ENCODE measurements at regions not wholly inside any gene's neighbourhood (a gene's known extent, or its start where the extent isn't known, plus 50 kb on each side); places are given as distances from the start of the nearest gene placed in this dataset.

DNA sequence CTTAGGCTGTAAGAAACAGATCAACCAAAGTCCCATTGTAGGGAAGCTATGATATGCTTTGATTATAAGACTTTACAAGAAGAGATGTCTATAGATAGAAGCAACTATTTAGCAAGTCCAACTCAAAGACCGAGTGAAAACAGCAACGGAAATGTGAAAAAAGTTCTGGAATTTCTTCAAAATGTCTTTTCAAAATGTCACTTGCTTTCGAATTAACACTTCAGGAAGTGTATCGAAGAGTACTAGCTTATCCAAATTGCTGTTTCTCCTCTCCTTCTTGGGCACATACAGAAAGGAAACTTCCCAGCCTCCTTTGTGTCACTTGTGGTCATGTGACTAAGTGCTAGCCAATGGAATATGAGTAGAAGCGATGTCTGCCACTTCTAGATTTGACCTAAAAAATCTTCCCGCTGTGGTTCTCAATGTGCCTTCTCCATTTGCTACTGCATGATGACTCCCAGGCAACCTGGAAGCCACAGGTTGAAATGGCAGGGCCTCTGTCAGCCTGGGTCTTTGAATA, 89.9 kb downstream of the TSEN15 start:
- no peak for DNase-seq (ENCODE audit: low read depth in 2 of 2)

DNA sequence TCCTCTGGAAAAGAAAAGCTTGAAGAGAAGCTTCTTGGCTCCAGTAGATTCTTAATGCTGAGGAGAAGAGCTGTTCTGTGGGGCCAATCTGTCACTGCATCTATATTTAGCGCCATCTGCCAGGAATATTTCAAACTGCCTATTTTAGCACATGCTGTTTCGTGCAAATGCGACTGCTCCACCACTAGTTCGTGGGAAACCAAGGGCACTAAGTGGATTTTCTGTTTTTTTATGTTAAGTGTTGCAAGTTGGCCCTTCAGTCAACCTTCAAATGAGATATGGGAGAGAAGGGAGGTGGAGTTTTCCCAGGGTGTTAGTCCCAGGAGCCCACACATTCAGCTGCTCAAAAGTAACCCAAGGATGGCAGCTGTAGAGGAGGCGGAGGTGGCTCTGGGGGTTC, 91.9 kb downstream of the TSEN15 start:
- no peak for DNase-seq (ENCODE audit: low read depth in 2 of 2)

DNA sequence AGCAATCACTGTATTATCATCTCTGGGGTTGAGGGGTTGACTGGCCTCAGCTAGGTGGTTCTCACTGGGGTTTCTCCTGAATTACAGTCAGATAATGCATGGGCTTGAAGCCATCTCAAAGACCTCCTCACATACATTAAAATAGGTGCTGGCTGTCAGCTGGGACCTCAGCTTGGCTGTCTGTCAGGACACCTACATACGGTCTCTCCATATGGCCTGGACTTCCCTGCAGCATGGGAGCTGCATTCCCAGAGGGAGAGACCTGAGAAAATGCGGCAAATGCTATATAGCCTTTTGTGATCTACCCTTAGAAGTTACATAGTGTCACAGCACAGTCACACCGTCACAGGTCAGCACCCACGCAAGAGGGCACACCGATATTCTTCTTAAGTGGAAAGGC, 93.6 kb downstream of the TSEN15 start:
- no peak for DNase-seq (ENCODE audit: low read depth in 2 of 2)

DNA sequence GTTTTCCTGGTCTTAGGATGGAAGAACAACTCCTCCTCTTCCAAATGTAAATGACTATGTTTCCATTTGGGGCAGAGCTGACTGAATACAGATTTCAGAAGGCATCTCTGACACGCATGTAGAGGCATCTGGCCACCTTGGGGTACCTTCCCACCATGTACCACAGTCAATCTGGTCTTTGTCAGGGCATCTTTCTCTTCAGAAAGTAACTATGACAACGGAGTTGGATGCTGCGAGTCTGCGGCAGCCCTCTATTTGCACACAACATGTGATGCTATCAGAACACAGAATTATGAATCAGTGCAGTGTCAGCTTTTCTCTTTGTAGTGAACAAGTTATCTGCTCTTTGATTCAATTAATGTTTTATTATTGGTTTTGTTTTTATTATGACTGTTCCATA, 94.7 kb downstream of the TSEN15 start:
- DNase-seq (ENCODE audit: low read depth in 2 of 2), result no peak

DNA sequence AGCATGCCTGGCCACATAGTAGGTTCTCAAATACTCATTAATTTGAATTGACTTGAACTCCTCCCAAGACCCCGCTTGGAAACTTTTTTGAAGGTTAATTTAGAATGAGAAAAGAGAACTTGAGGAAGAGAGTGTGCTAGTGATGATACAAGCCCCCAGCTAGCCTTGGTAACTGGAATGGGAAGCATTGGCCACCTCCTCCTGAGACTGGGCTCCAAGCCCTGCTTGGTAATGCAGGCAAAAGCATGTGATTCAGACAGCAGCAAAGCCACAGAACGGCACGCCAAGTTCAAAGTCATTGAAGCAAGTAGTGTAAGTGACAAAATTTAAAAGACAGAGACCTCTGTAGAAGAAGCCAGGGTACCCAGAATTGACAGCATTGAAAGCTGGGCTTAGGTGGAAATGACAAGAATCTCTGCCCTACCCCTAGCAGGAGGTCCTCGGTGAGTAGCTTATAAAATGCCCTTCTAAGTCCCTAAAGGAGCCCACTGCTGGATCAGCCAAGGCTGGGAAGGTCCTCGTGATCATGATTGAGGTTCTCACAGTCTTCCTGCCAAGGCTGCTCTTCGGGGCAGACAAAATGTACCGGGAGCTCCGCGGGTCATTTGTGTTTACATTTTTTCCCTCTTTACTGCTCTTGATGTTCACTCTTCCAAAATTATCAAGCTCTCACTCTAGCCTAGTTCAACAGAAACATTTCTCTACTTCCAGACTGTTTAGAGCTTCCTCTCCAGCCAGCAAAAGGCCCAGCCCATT, 99.4 kb downstream of the TSEN15 start:
- DNase-seq (ENCODE audit: low read depth in 2 of 2), result no peak

DNA sequence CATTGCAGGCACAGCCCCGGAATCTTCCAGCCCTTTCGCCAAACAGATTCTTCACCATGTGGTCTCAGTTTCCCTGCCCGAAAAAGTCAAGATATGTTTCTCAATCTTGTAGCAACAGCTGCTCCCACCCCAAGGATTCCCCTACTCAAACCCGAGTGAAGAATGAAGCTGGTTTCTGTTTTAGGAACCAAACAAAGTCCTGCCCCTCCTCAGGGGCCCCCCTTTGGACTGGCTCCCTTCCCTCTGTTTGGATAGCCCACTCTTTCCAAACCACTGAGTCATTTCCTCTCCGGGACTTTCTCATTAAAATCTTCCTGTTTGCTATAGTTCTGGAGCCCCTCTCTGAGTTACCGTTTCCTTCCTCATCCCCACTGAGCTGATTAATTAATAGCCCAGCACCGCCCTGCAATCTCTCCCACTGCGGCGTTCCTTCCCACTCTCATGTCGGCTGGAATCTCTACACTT, 100.9 kb downstream of the TSEN15 start:
- no peak for DNase-seq (ENCODE audit: low read depth in 2 of 2)

DNA sequence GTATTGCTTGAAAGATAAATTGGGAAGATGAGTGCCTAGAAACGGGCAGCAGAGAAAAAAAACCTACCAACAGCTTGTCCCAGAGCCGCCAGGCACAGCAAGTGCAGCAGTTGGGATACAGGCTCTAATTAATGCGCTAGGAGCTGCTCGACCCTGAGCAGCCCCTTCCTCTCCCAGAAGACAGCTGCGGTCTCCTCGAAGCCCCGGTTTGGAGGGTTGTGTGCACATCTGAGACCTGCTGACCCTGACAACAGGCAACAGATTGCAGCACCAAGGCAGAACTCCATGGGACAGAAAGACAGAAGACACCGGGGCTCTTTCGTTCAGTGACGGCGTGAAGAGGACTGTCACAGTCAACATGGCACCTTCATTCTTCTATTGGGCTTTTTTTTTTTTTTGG, 101.4 kb downstream of the TSEN15 start:
- DNase-seq (ENCODE audit: low read depth in 2 of 2), result no peak

DNA sequence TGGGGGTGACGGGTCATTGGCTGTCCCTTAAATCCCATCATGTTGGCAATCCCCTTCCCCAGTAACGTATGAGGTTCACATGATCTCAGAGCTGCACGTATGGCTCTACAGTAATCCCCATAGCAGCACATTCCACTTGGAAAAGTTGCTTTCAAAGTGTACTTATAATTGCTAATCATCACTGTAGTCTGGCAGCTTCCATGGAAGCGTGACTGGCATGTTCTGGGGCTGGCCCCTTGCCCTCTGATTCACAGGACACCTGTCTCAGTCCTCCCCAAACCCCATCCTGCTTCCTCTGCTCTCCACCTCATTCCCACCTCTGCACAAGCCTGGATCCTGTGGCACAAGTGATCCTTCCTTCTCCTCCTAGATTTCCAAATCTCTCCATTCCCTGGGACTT, 102.2 kb downstream of the TSEN15 start:
- no peak for DNase-seq (ENCODE audit: low read depth in 2 of 2)

DNA sequence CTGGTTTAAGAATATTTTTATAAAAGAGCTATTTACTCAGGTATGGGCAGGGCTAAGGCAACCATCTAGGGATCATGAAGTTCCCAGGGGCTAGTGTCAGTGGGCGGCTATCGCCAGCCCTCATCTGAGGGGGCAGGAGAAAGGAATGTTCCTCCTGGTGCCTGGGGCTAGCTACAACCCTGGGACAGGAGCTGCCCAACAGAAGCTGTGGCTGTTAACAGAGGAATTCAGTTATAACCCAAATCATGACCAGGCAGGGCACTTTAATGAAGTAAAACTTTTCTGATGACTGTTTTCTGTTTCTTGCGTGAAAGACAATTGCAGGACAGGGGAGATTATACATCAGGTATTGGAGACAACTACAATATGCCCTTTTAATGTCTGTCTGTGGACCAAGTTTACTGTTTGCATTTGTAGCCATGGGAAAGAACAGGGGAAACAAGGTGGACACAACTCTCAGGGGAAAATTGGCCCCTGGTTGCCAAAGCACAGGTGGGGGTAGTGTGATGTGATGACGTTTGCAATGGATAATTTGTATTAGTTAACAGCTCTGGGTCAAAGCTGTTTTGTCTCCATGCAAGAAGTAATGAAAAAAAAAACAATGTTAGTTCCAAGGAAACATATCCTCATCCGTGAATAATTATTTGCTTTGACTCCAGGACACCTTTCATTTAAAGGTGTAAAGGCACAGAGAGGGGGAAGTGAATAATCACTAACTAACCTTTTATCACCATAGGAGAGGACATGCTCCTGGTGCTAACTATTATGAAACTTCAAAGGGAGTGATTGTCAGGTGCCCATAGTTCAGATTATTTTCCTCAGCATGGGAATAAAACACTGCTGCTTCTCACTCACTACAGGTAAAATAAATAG, 105.2 kb downstream of the TSEN15 start:
- no peak for DNase-seq (ENCODE audit: low read depth in 2 of 2)

DNA sequence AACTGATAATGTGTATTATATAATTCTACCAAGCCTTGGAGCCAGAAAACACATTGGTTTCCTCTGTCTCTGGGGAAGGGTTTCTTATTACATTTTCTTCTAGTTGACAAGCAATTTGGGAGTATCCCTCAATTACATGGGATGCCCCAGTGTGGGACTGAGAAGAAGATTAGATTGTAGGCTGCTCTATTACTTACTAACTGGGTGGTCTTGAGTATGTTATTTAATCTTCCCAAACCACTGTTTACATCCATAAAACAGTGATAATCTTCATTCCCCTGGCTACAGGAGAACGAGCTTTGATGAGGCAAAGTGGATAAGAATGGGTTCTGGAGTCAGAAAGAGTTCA, 105.8 kb downstream of the TSEN15 start:
- DNase-seq (ENCODE audit: low read depth in 2 of 2), result no peak

DNA sequence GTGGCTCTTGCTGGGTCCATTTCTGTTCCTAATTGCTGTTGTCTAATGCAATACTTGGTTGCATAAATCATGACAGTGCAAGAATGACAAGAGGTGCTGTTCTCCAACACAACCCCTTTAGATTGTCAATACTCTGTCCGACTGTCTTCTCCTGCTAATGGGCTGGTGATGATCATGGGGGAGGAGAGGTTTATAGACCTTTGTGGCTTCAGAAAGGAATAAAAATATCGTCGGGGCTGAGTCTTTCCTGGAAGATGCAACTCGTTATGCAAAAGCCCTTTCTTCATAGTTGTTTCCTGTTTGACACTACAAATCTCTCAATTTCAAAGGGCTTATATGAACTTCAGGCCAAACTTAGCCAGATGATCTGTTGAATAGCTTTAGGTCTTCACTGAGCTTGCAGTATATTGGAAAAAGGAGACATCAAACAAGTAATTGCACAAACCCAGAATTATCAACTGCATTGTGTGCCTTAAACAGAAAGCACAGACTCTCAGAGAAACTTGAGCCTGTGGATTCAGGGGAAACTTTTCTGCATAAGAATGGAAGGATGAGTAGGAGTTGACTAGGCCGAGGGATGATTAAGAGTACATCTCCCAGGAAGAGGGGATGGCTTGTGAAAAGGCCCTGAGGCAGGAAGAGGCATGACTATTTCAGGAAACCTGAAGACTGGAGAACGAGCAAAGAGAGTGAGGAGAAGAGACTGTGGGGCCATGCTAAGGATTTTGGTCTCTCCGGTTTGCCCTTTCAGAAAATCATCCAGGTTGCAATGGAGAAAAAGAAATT, 107.6 kb downstream of the TSEN15 start:
- DNase-seq (ENCODE audit: low read depth in 2 of 2), result no peak

DNA sequence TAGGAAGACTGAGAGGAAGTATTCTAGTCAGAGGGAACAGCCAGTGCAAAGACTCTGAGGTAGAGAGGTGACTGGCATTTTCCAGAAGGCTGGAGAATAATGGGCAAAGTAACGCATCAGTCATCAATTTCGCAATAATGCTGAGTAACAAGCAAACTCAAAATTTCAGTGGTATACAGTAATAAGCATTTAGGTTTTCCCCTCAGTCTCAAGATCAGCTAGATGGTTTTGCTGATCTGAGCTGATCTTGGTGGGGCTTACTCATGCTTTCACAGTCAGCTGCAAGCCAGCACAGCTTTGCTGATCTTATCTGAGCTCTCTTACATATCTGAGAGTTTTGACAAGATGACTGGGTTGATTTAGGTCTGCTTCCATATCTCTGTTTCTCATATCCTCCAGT, 108.7 kb downstream of the TSEN15 start:
- DNase-seq (ENCODE audit: low read depth in 2 of 2), result no peak

DNA sequence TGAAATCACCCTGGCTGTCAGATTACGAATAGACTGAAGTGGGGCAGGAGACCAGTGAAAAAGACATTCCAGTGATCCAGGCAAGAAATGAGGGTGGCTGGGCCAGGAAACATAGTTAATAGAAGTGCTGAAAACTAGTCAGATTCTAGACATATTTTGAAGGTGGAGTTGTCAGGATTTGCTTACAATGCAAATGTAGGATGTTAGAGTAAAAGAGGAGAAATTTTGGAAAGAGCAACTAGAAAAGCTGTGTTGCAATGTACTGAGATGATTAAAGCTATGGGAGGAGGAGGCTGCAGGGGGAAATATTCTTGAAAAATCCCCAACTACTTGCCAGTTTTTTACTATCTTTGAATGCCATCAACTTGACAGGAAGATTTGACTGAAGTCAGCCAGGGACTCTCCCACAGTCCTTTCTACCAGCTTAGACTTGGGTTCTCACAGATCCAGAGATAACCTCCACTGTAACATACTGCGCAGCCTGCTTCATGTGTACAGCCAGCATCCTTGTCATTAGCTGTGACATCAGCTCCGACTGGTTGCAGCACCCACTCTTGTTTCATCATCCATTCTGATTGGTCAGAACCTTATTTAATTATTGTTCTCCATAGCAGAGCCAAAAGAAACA, 109.7 kb downstream of the TSEN15 start:
- DNase-seq (ENCODE audit: low read depth in 2 of 2), result no peak

DNA sequence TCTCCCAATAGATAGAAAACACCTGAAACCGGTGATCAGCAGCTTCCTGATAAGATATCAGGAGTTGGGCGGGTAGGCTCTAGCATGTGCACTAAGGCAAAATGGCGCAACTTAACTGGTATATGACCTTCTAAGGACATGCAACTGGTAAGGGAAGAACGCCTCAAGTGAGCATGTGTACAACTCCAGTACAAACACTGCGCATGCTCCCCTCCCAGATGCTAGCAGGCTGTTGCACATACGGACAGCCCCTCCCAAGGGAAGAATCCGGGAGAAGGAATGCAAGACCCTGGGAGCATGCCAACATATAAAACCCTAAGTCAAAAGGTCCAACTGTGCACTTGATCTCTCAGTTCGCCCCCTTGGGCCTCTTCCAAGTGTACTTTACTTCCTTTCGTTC, 110.8 kb downstream of the TSEN15 start:
- no peak for DNase-seq (ENCODE audit: low read depth in 2 of 2)

DNA sequence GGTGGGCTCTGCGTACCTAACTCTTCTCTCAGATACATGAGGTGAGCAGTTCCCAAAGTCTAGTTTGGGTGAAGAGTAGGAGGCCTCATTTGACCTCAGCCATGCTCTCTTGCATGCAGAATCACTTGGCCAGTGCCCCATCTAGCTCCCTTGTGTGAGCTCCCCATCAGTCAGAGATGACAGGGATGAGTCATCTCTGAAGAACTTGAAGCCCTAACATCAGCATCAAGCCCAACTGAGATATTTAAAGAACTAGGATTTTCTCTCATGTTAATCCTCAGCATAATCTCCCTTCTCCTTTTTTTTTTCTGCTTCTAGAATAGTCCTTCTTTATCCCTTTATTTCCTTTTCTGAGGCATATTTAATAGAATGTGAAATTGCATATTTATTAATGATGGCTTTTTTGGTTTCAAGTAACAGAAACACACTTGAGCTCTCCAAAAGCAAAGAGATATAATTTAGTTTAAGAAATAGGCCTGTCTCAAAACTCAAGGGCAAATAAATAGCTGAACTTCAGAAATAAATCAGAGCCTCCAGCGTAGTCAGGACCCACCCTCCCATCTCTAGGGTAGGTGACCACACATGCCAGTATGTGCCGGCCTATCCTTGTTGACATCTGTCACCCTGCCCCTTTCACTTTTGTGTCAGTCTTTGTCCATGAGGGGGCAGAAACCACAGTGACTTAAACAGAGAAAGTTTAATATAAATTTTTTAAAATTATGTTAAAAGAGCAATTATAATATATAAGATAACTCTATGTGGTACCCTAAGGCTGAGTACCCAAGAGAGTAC, 112.3 kb downstream of the TSEN15 start:
- no peak for DNase-seq (ENCODE audit: low read depth in 2 of 2)

DNA sequence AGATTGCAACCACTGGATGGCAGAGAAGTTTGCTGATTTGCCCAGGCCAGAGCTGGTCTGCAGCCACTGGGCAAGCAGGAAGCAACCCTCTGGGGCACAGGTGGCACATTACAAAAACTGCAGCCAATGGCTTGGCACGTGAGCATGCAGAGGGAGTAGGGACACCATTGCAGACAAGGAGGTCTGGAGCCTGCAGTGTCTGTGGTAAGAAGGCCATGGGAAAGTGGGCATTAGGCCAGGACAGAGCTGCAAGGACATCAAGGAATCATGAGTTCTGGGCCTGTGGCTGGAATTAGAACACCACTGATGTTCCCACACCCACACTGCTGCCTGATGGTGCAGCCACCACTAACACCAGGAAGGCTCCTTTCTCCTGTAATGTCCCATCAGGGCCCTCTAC, 113.0 kb downstream of the TSEN15 start:
- no peak for DNase-seq (ENCODE audit: low read depth in 2 of 2)

DNA sequence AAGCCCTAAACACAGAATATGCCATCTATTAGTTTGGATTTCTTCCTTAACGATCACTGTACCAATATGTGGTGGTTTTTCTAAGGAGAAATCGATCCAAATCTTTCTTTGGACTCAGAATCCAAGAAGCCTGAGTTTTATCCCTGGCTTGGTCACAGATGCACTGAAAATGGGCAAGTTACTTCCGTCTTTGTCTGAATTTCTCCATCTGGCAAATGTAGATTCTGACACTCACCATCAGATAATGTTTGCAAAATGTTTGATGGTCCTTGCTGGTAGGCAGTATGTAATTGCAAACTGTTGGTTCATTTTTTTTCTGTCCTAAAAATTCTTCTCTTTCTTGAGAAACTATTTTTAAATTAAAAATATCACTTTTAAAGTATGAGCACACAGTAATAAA, 115.0 kb downstream of the TSEN15 start:
- no peak for DNase-seq (ENCODE audit: low read depth in 2 of 2)

DNA sequence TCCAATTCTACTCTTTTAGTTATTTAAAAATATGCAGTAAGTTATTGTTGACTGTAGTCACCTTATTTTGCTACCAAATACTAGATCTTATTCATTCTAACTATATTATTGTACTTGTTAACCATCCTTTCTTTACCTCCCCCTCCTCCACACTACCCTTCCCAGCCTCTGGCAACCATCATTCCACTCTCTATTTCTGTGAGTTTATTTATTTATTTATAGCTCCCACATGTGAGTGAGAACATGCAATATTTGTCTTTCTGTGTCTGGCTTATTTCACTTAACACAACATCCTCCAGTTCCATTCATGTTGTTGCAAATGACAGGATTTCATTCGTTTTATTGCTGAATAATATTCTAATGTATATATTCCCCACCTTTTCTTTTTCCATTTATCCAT, 115.8 kb downstream of the TSEN15 start:
- DNase-seq (ENCODE audit: low read depth in 2 of 2), result no peak

DNA sequence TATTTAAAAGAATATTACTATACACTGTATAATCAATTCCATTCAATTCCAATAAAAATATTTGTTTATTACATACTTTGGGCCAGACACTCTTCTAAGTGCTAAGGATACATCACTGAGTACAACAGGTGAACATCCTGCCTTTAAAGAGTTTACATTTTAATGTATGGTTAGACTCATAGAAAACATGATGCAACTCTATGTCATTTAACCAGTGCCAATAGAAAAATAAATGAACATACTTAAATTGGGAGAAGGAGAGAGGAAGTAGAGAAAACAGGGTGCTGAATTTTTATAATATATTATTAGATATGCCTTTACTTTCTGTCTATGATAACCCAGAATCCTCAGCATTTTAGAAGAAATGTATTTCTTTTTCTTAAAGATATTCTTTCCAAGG, 119.2 kb downstream of the TSEN15 start:
- no peak for DNase-seq (ENCODE audit: low read depth in 2 of 2)

DNA sequence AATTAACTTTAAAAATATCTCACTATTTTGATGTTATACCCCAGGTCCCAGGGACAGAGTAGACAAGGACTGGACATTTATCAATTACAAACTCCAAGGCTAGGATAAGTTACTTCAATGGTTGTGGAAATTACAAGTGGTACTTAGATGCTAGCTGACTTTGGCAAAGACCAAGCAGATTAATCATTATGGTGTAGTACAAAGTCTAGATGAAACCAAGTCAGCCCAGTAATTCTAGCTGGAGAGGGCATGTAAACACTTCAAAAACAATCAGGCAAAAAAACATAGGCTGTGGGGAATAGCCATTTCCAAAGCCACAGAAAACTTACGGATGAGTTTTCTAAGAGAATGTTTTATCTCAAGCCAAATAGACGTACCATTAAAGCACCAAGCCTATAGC, 124.5 kb downstream of the TSEN15 start:
- no peak for DNase-seq (ENCODE audit: low read depth in 2 of 2)

DNA sequence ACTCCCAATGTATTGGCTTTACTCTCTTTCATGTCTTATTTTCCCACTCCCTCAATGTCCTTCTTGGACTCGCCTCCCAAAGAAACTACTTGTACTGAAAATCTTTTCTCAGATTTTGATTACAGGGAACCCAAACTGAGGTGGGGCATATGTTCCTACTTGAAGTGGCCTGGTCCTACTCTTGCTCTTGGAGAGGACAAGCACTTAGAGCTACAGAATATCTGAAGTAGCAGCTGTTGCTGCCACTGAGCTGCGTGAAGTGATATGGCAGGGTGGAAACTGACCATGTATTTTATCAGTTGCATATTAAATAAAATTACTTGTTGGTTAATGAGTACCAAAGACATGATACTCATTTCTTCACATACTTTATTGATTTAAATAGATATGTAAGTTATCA, 129.5 kb downstream of the TSEN15 start:
- DNase-seq (ENCODE audit: low read depth in 2 of 2), result no peak
